Suprapubic skin (tissue), 4 donors: ENCODE measurements at regions not wholly inside any gene's neighbourhood (a gene's known extent, or its start where the extent isn't known, plus 50 kb on each side); places are given as distances from the start of the nearest gene placed in this dataset.

ENCODE experiments used
- DNase-seq, 2 donors: peaks; one replicate each; pipeline ENCODE4 v3.0.0-alpha.2; 2019; ENCODE audit warnings: low spot score in 2 of 2
- H3K27ac ChIP-seq: fragments of 200-600 bp; sonication (generic); one replicate; pipeline ENCODE4 v1.5.1; 2019
- H3K27me3 ChIP-seq: fragments of 200-600 bp; sonication (generic); one replicate; pipeline ENCODE4 v1.5.1; 2019
- H3K36me3 ChIP-seq: fragments of 200-600 bp; sonication (generic); one replicate; pipeline ENCODE4 v1.5.1; 2019
- H3K4me1 ChIP-seq: fragments of 200-600 bp; sonication (generic); one replicate; pipeline ENCODE4 v1.5.1; 2019
- H3K4me3 ChIP-seq: fragments of 200-600 bp; sonication (generic); one replicate; pipeline ENCODE4 v1.5.1; 2019; ENCODE audit warnings: mild to moderate bottlenecking
- H3K9me3 ChIP-seq: fragments of 200-600 bp; sonication (generic); one replicate; pipeline ENCODE4 v1.5.1; 2019
- EP300 ChIP-seq: sonication (generic); formaldehyde crosslinking; IDR thresholded peaks from one replicate; pipeline ENCODE4 v1.6.1; 2017; ENCODE audit warnings: antibody characterized with exemption
- POLR2A ChIP-seq, 2 donors: fragments of 450-650 bp; IDR thresholded peaks; one replicate each; pipeline ENCODE4 v1.6.1; 2017; ENCODE audit warnings: antibody characterized with exemption in 2 of 2, mild to moderate bottlenecking in 2 of 2, moderate library complexity in 2 of 2
- POLR2AphosphoS5 ChIP-seq, 3 donors: sonication (generic); formaldehyde crosslinking; IDR thresholded peaks; one replicate each; pipeline ENCODE4 v1.6.1; 2017; ENCODE audit warnings: antibody characterized with exemption in 3 of 3
- WGBS: methylation state at CpG from one replicate; pipeline ENCODE4 v1.1.5; 2018; 5-methylcytosine and 5-hydroxymethylcytosine counted together
- TF ChIP-seq, protein P1 (sequence below), 2 donors: fragments of 200-600 bp in 1 of 2; fragments of 450-650 bp in 1 of 2; sonication (generic) in 1 of 2; IDR thresholded peaks; one replicate each; pipeline ENCODE4 v1.5.1; 2016 to 2019; ENCODE audit warnings: antibody characterized with exemption in 2 of 2, mild to moderate bottlenecking in 1 of 2, moderate library complexity in 1 of 2

DNA sequence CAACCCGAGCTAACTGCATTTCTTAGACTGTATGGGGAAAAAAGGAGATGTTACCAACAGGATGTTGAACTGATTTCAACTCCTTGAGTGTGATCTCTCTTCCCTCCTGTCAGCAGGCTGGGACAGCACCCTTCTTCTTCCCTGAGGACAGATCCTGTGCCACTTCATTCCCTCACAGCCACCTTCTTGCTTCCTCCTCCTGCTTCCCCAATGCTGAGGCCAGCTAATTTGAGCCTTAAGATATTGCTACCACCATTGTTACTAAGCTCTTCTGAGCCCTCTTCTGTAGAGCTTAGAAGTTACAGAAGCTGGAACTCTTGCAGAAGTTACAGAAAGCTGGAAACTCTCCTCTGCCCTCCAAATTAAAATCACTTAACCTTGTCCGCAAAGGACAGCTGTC, 88.8 kb downstream of the SPTSSA start:
- no peaks in the 10 kb centered on the region for H3K36me3 ChIP-seq
- peak overlapping the region; percentile 71 for H3K27ac ChIP-seq
- no peak for DNase-seq
- no peak overlapping the region for H3K4me3 ChIP-seq
- H3K9me3 ChIP-seq, result no peaks in the 10 kb centered on the region
- WGBS, result 38% methylated on average over 2 of the region's 2 CpGs
- H3K27me3 ChIP-seq, result no peaks in the 10 kb centered on the region
- TF ChIP-seq POLR2A (IDR thresholded peaks at IDR 0.05), result no peak
- no peak for TF ChIP-seq POLR2AphosphoS5 (IDR thresholded peaks at IDR 0.05)
- TF ChIP-seq EP300, result no peak
- TF ChIP-seq, protein P1, sequence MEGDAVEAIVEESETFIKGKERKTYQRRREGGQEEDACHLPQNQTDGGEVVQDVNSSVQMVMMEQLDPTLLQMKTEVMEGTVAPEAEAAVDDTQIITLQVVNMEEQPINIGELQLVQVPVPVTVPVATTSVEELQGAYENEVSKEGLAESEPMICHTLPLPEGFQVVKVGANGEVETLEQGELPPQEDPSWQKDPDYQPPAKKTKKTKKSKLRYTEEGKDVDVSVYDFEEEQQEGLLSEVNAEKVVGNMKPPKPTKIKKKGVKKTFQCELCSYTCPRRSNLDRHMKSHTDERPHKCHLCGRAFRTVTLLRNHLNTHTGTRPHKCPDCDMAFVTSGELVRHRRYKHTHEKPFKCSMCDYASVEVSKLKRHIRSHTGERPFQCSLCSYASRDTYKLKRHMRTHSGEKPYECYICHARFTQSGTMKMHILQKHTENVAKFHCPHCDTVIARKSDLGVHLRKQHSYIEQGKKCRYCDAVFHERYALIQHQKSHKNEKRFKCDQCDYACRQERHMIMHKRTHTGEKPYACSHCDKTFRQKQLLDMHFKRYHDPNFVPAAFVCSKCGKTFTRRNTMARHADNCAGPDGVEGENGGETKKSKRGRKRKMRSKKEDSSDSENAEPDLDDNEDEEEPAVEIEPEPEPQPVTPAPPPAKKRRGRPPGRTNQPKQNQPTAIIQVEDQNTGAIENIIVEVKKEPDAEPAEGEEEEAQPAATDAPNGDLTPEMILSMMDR (IDR thresholded peaks at IDR 0.05), result no peak
- H3K4me1 ChIP-seq, result peaks cover 61% of the 10 kb centered on the region

DNA sequence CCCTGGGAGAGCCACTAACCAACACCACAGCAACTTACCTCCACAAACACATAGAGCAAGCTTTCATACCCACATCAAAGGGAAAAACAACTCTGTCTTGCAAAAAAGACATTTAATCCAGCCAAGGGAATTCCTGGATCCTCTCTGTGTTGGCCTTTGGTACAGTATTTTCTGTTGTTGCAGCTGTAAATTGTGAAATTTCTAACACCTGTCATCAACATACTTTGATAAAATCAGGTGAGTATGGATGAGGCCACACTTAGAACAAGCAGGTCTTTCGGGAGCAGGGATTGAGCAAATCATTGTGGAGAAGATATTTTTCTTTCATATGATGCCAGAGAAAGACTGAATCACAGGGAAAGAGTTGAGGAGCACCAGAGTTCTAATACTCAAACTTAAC, 89.3 kb downstream of the SPTSSA start:
- no peaks in the 10 kb centered on the region for H3K9me3 ChIP-seq
- peak overlapping the region; percentile 72 for H3K27ac ChIP-seq
- no peak overlapping the region for H3K4me3 ChIP-seq
- WGBS, result 36% methylated on average over 1 of the region's 1 CpG
- DNase-seq, result no peak
- H3K36me3 ChIP-seq, result no peaks in the 10 kb centered on the region
- peaks cover 65% of the 10 kb centered on the region for H3K4me1 ChIP-seq
- TF ChIP-seq EP300 (no peak), POLR2A (IDR thresholded peaks at IDR 0.05) (no peak), POLR2AphosphoS5 (IDR thresholded peaks at IDR 0.05) (no peak)
- TF ChIP-seq, protein P1 (IDR thresholded peaks at IDR 0.05), result no peak
- no peaks in the 10 kb centered on the region for H3K27me3 ChIP-seq

DNA sequence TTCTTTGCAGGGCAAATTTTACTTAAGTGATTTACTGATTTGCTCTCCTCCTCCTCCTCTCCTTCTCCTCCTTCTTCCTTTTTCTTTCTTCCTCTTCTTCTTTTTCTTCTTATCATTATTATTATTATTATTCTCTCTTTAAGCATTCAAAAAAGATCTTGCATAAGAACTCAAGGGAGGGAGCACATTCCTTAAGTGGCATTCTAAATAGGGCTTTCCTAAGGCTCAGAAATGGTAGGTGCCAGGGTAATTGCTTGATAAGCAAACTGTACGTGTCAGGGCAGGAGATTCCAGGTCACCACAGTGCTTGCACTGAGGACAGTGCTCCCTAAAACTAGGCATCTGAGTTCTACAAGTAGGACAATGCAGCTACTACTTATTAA, 92.4 kb downstream of the SPTSSA start:
- Histone ChIP-seq H3K4me1 (peaks cover 56% of the 10 kb centered on the region), H3K9me3 (no peaks in the 10 kb centered on the region), H3K36me3 (no peaks in the 10 kb centered on the region), H3K27me3 (no peaks in the 10 kb centered on the region), H3K27ac (peak overlapping the region; percentile 49), H3K4me3 (no peak overlapping the region)
- WGBS, result 35% methylated on average over 1 of the region's 1 CpG
- no peak for DNase-seq
- TF ChIP-seq POLR2AphosphoS5 (IDR thresholded peaks at IDR 0.05) (no peak), EP300 (no peak), POLR2A (IDR thresholded peaks at IDR 0.05) (no peak)
- TF ChIP-seq, protein P1 (IDR thresholded peaks at IDR 0.05), result no peak

DNA sequence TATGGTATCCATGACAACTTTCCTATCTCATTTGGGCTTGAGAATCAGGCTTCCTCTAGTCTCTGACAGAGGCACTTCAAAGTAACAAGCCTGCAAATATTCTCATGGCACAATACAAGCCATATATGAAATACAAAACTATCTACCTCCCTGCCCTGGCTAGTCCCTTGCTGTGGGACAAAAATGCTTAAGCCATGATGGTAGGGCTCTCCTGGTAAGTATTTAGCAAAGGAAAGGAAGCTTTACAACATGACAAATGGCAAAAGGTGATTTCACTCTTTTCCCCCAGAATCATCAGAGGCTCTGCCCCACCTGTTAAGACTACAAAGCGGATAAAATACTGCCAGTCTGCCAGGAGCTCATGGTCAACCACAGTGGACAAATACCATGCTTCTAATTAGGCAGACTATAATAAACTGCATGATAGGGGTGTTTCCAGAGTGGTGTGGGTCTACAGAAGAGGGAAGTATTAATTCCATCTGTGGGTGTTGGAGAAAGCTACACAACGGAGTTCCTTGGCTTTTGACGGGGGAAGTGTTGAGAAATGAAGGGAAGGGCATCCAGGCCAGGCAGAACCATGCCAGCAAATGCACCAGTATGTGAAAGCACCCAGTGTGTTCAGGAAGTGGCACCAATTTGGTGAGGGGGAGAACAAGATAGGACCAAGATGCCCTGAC, 92.9 kb downstream of the SPTSSA start:
- Histone ChIP-seq H3K4me3 (no peak overlapping the region), H3K4me1 (peaks cover 53% of the 10 kb centered on the region), H3K36me3 (no peaks in the 10 kb centered on the region), H3K27me3 (no peaks in the 10 kb centered on the region), H3K9me3 (no peaks in the 10 kb centered on the region), H3K27ac (peak overlapping the region; percentile 49)
- WGBS, result 41% methylated on average over 3 of the region's 3 CpGs
- DNase-seq, result no peak
- TF ChIP-seq POLR2AphosphoS5 (IDR thresholded peaks at IDR 0.05), result no peak
- TF ChIP-seq, protein P1 (IDR thresholded peaks at IDR 0.05), result no peak

DNA sequence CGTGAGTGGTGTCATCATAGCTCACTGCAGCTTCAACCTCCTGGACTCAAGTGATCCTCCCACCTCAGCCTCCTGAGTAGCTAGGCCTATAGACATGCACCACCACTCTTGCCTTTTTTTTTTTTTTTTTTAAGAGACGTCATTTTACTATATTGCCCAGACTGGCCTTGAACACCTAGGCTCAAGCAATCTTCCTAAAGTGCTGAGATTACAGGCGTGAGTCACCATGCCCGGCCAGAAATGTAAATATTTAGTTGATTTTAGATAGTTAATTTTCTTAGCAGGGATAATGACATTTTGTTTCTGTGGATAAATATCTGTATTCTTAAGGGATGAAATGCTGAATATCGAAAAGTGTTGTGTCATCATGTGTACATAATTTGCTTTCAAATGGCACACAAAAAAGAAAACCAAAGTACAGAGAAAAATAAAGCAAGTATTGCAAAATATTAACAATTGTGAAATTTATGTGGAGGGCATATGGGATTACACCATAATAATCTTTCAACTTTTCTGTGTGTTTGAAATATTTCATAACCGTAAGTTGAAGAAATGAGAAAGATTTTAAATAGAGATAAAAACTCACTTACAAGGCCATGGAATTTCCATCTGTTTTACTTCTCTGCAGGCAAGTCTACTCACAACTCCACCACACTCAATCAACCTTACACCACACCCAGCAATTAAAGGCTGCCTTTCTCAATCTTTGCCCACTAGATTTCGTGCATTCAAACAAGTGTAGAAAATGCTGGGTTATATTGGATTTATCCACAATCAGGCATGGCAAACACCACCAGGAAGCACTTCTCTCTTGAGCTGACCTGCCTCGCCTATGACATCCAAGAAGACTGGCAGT, 93.7 kb downstream of the SPTSSA start:
- Histone ChIP-seq H3K9me3 (no peaks in the 10 kb centered on the region), H3K27ac (peak overlapping the region; percentile 49), H3K4me3 (no peak overlapping the region), H3K27me3 (no peaks in the 10 kb centered on the region), H3K36me3 (no peaks in the 10 kb centered on the region), H3K4me1 (peaks cover 54% of the 10 kb centered on the region)
- DNase-seq, result no peak
- WGBS, result 52% methylated on average over 8 of the region's 8 CpGs
- peak in 1 of 3 donors; percentile 28 for TF ChIP-seq POLR2AphosphoS5 (IDR thresholded peaks at IDR 0.05)
- TF ChIP-seq POLR2A (IDR thresholded peaks at IDR 0.05), result no peak
